HepG2 (cell line): ENCODE measurements at regions not wholly inside any gene's neighbourhood (a gene's known extent, or its start where the extent isn't known, plus 50 kb on each side); places are given as distances from the start of the nearest gene placed in this dataset.

Experiments used
- ATAC-seq: fragments of 200-7000 bp; cut with Tn5 transposase; 3 replicates; pipeline ENCODE4 v1.9.1; 2020; ENCODE audit warnings: mild to moderate bottlenecking, moderate library complexity
- BruUV-seq: library from RNA; stranded (reverse); fragments of 400-500 nt; replicated peaks from 2 replicates; lab custom pipeline; 2021; lab: Mats Ljungman, UMichigan
- CTCF ChIA-PET: fragments of 300-600 bp; formaldehyde crosslinking; extraction: SDS; loops from one replicate; lab custom pipeline; 2021; ENCODE audit warnings: low total read pairs, inconsistent platforms, low intra/inter-chr PET ratio; lab: Yijun Ruan, JAX
- POLR2A ChIA-PET: fragments of 350-600 bp; sonication (Branson Sonifier 250); formaldehyde crosslinking; loops from one replicate; lab custom pipeline; 2020; ENCODE audit warnings: antibody characterized with exemption, inconsistent platforms; lab: Yijun Ruan, JAX
- DNase-seq: peaks from one replicate; pipeline ENCODE4 v3.0.0-alpha.2; 2015; ENCODE audit warnings: low spot score
- FAIRE-seq: peaks from 3 replicates; lab custom pipeline; 2011; peaks lifted over from hg19 to GRCh38; lab: Jason Lieb, UNC
- H2AFZ ChIP-seq: one replicate; pipeline ENCODE4 v1.6.1; 2011; ENCODE audit warnings: low read length, inconsistent platforms
- H3K27ac ChIP-seq: fragments of 300-600 bp; 3 replicates; pipeline ENCODE4 v1.8.0; 2011; ENCODE audit warnings: mixed run types, mild to moderate bottlenecking, mixed read lengths, low read length, inconsistent platforms; ENCODE audit not compliant: insufficient read depth; ENCODE audit errors: extremely low read length
- H3K27me3 ChIP-seq, 2 experiments: fragments of 200-600 bp in 1 of 2; 2 replicates in 1 of 2; 3 replicates in 1 of 2; pipeline versions ENCODE4 v1.6.0 to v1.8.0; 2011; ENCODE audit warnings: low read length in 2 of 2, mild to moderate bottlenecking in 2 of 2, moderate library complexity in 2 of 2, inconsistent platforms in 1 of 2; ENCODE audit not compliant: insufficient read depth in 2 of 2, control insufficient read depth in 1 of 2
- H3K36me3 ChIP-seq, 2 experiments: fragments of 200-600 bp in 1 of 2; replicated peaks in 1 of 2; 2 replicates in 1 of 2; 3 replicates in 1 of 2; pipeline versions ENCODE4 v1.5.1 to v1.8.0; 2011; ENCODE audit warnings: low read length in 2 of 2, inconsistent platforms in 1 of 2; ENCODE audit not compliant: insufficient read depth in 2 of 2, control insufficient read depth in 1 of 2
- H3K4me1 ChIP-seq: 2 replicates; pipeline ENCODE4 v1.5.1; 2012; ENCODE audit warnings: low read length, inconsistent platforms; ENCODE audit not compliant: insufficient read depth
- H3K4me2 ChIP-seq: 2 replicates; pipeline ENCODE4 v1.6.0; 2011; ENCODE audit warnings: low read depth, low read length, inconsistent platforms
- H3K4me3 ChIP-seq, 3 experiments: fragments of 200-600 bp in 1 of 3; sonication (generic), shearing (Covaris generic) in 1 of 3; replicated peaks in 1 of 3; 2 replicates each; pipeline ENCODE4 v1.5.1; 2011 to 2016; ENCODE audit warnings: low read length in 3 of 3, inconsistent platforms in 2 of 3, low read depth in 2 of 3, mild to moderate bottlenecking in 2 of 3, control low read depth in 1 of 3, mixed read lengths in 1 of 3; ENCODE audit not compliant: insufficient read depth in 1 of 3
- H3K79me2 ChIP-seq: one replicate; pipeline ENCODE4 v1.6.1; 2011; ENCODE audit warnings: low read length, inconsistent platforms; ENCODE audit not compliant: insufficient read depth
- H3K9ac ChIP-seq: 2 replicates; pipeline ENCODE4 v1.6.0; 2011; ENCODE audit warnings: mild to moderate bottlenecking, low read depth, low read length, inconsistent platforms; ENCODE audit not compliant: insufficient read depth
- H3K9me3 ChIP-seq: 2 replicates; pipeline ENCODE4 v1.5.1; 2012; ENCODE audit warnings: mild to moderate bottlenecking, low read length
- H4K20me1 ChIP-seq: 2 replicates; pipeline ENCODE4 v1.6.0; 2011; ENCODE audit warnings: inconsistent platforms, mild to moderate bottlenecking, low read length, moderate library complexity; ENCODE audit not compliant: insufficient read depth
- FOXJ3 ChIP-seq: sonication (generic); formaldehyde crosslinking; IDR thresholded peaks from 2 replicates; pipeline ENCODE4 v1.4.0; 2020; ENCODE audit warnings: missing genetic modification reagents, mild to moderate bottlenecking, borderline replicate concordance
- GATAD2A ChIP-seq: IDR thresholded peaks from 2 replicates; pipeline ENCODE4 v1.6.1; 2016
- HMG20A ChIP-seq: IDR thresholded peaks from 2 replicates; pipeline ENCODE4 v1.6.1; 2016; ENCODE audit warnings: borderline replicate concordance
- HNF4A ChIP-seq: sonication (generic); formaldehyde crosslinking; IDR thresholded peaks from 2 replicates; pipeline ENCODE4 v1.4.0; 2020; ENCODE audit warnings: missing genetic modification reagents
- SOX13 ChIP-seq, 3 experiments: fragments of 450-650 bp in 1 of 3; sonication (generic) in 1 of 3; formaldehyde crosslinking in 1 of 3; IDR thresholded peaks in 2 of 3; conservative IDR thresholded peaks in 1 of 3; 2 replicates each; pipeline versions ENCODE4 v1.5.0 to v1.6.1; 2016 to 2020; ENCODE audit warnings: antibody characterized with exemption in 1 of 3, mild to moderate bottlenecking in 1 of 3, missing compliant biosample characterization in 1 of 3, missing genetic modification reagents in 1 of 3, moderate library complexity in 1 of 3
- SOX5 ChIP-seq: IDR thresholded peaks from 2 replicates; pipeline ENCODE4 v1.6.1; 2016; ENCODE audit warnings: borderline replicate concordance
- SOX6 ChIP-seq, 2 experiments: fragments of 450-650 bp in 1 of 2; sonication (generic) in 1 of 2; formaldehyde crosslinking in 1 of 2; IDR thresholded peaks; 2 replicates each; pipeline versions ENCODE4 v1.4.0 to v1.6.1; 2017 to 2020; ENCODE audit warnings: antibody characterized with exemption in 1 of 2, mild to moderate bottlenecking in 1 of 2, missing genetic modification reagents in 1 of 2
- ZNF121 ChIP-seq: sonication (generic); formaldehyde crosslinking; IDR thresholded peaks from 2 replicates; pipeline ENCODE4 v1.5.0; 2020; ENCODE audit warnings: mild to moderate bottlenecking, missing genetic modification reagents
- ZNF180 ChIP-seq: sonication (generic); formaldehyde crosslinking; IDR thresholded peaks from 2 replicates; pipeline ENCODE4 v1.4.0; 2020; ENCODE audit warnings: low read depth, missing genetic modification reagents, borderline replicate concordance
- ZNF33B ChIP-seq: sonication (generic); formaldehyde crosslinking; IDR thresholded peaks from 2 replicates; pipeline ENCODE4 v1.5.1; 2020; ENCODE audit warnings: mild to moderate bottlenecking, missing genetic modification reagents
- ZNF496 ChIP-seq: sonication (generic); formaldehyde crosslinking; IDR thresholded peaks from 2 replicates; pipeline ENCODE4 v1.8.1; 2023; ENCODE audit warnings: mild to moderate bottlenecking, moderate library complexity, missing genetic modification reagents; ENCODE audit not compliant: insufficient replicate concordance
- ZNF7 ChIP-seq: IDR thresholded peaks from 2 replicates; pipeline ENCODE4 v1.6.1; 2016; ENCODE audit warnings: missing biosample characterization, missing genetic modification reagents
- ZNF75D ChIP-seq: sonication (generic); formaldehyde crosslinking; IDR thresholded peaks from 2 replicates; pipeline ENCODE4 v1.8.1; 2023; ENCODE audit warnings: missing genetic modification reagents, mild to moderate bottlenecking, borderline replicate concordance
- WGBS: methylation state at CpG from one replicate; pipeline ENCODE4 v1.1.6; 2017; ENCODE audit warnings: low lambda C conversion rate; 5-methylcytosine and 5-hydroxymethylcytosine counted together
- in situ Hi-C: cut with HindIII; loops from 2 replicates; pipeline ENCODE4 v1.10.0; 2017; ENCODE audit warnings: low pct_unique_long_range_greater_than_20kb; ENCODE audit not compliant: extremely low pct_ligation_motif_present
- intact Hi-C: fragments of 100-400 bp; cut with micrococcal nuclease; formaldehyde crosslinking; loops from one replicate; pipeline ENCODE4 v1.10.0; 2022; ENCODE audit not compliant: unreplicated experiment
- TF ChIP-seq, protein P1 (sequence below): IDR thresholded peaks from 2 replicates; pipeline ENCODE4 v1.6.1; 2016; ENCODE audit warnings: low read depth, borderline replicate concordance
- TF ChIP-seq, protein P2 (sequence below): IDR thresholded peaks from 2 replicates; pipeline ENCODE4 v1.4.0; 2020; ENCODE audit warnings: mild to moderate bottlenecking, missing genetic modification reagents

DNA sequence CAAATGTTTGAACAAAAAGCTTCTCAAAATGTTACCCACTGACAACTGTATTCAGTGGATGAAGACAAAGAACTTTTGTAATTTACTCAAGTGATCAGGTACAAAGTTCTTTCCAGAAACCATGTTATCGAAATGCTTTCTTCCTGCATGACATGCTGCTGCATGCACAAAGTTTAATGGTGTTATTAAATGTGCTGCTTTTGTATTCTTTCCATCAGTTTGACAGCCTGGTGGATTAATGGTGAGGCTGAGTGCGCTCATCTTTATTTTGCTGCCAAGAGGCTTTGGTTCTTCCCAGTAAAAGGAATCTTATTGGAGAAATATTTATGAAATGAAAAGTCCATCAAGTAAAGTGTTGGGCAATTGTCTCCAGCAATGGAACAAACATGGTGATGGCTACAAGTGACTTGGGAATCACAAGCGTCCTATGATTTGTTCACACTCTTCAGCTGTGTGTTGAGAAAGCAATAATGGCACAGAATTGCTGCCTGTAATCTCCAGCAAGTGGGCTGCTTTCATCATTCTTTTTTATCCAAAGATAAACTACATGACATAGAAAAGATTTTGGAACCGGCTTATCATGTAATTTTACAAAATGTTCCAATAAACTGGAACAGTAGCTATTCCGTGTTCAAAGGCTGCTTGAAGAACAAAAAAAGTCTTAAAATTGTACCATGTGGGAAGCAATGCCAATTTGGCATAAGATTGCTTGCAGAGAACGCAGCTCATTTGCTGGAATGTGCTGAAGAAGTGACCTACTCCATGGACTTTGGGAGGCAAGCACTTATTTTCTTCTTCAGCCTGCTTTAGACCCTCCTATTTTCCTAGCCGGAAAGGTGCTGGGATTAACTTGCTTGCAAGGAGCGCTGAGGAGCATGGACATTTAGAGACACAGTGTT lies 153.1 kb downstream of the HSD17B3 start:
- 0 out of 2 replicates have a peak, but pooled peaks have one; percentile 16 for TF ChIP-seq GATAD2A (CRISPR knock-in tag)
- TF ChIP-seq SOX13 (IDR thresholded peaks at IDR 0.05) = no peak; the same call in 1 of the 2 replicates
- peak in 1 of 2 experiments; percentile 94; a peak in 2 of 4 replicates for TF ChIP-seq SOX13 (CRISPR knock-in tag; conservative IDR thresholded peaks at IDR 0.05 in 1 of 2, IDR thresholded peaks at IDR 0.05 in 1 of 2)
- TF ChIP-seq, protein P1, sequence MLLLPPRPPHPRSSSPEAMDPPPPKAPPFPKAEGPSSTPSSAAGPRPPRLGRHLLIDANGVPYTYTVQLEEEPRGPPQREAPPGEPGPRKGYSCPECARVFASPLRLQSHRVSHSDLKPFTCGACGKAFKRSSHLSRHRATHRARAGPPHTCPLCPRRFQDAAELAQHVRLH = no peak
- TF ChIP-seq HNF4A = peak; percentile 52
- TF ChIP-seq, protein P2, sequence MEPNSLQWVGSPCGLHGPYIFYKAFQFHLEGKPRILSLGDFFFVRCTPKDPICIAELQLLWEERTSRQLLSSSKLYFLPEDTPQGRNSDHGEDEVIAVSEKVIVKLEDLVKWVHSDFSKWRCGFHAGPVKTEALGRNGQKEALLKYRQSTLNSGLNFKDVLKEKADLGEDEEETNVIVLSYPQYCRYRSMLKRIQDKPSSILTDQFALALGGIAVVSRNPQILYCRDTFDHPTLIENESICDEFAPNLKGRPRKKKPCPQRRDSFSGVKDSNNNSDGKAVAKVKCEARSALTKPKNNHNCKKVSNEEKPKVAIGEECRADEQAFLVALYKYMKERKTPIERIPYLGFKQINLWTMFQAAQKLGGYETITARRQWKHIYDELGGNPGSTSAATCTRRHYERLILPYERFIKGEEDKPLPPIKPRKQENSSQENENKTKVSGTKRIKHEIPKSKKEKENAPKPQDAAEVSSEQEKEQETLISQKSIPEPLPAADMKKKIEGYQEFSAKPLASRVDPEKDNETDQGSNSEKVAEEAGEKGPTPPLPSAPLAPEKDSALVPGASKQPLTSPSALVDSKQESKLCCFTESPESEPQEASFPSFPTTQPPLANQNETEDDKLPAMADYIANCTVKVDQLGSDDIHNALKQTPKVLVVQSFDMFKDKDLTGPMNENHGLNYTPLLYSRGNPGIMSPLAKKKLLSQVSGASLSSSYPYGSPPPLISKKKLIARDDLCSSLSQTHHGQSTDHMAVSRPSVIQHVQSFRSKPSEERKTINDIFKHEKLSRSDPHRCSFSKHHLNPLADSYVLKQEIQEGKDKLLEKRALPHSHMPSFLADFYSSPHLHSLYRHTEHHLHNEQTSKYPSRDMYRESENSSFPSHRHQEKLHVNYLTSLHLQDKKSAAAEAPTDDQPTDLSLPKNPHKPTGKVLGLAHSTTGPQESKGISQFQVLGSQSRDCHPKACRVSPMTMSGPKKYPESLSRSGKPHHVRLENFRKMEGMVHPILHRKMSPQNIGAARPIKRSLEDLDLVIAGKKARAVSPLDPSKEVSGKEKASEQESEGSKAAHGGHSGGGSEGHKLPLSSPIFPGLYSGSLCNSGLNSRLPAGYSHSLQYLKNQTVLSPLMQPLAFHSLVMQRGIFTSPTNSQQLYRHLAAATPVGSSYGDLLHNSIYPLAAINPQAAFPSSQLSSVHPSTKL = peak; percentile 29; the same call in 1 of the 2 replicates
- TF ChIP-seq ZNF180 (CRISPR knock-in tag) = no peak
- no peak for TF ChIP-seq SOX6 (IDR thresholded peaks at IDR 0.05)
- peak; percentile 79 for TF ChIP-seq SOX6 (CRISPR knock-in tag; IDR thresholded peaks at IDR 0.05)
- TF ChIP-seq ZNF121 (CRISPR knock-in tag) = no peak
- peak; percentile 90; the same call in 1 of the 2 replicates for TF ChIP-seq SOX5 (CRISPR knock-in tag)
- TF ChIP-seq ZNF496 (CRISPR knock-in tag) = no peak
- TF ChIP-seq ZNF75D (CRISPR knock-in tag) = no peak
- TF ChIP-seq ZNF7 (CRISPR knock-in tag) = peak; percentile 33; the same call in 1 of the 2 replicates
- TF ChIP-seq ZNF33B (CRISPR knock-in tag) = no peak
- TF ChIP-seq FOXJ3 (CRISPR knock-in tag) = peak; percentile 26; the same call in 1 of the 2 replicates
- TF ChIP-seq HMG20A (CRISPR knock-in tag) = peak; percentile 19; the same call in 1 of the 2 replicates
- Histone ChIP-seq H3K4me3 (no peak overlapping the region), H3K27ac (no peak overlapping the region), H3K27me3 (no peaks in the 10 kb centered on the region), H4K20me1 (no peaks in the 10 kb centered on the region), H3K9me3 (no peaks in the 10 kb centered on the region), H2AFZ (no peak overlapping the region), H3K79me2 (no peaks in the 10 kb centered on the region), H3K4me2 (no peak overlapping the region), H3K9ac (no peak overlapping the region), H3K4me1 (peaks cover 20% of the 10 kb centered on the region), H3K36me3 (no peaks in the 10 kb centered on the region)
- ChIA-PET POLR2A (no interaction called here), CTCF (no interaction called here)
- FAIRE-seq (peak; percentile 32), DNase-seq (peak; percentile 62), ATAC-seq (no peak)
- intact Hi-C loops = no loop called here
- in situ Hi-C loops = no loop called here
- 70% methylated on average over 8 of the region's 8 CpGs for WGBS
- BruUV-seq = no TSS peak
